B cell (primary cell): ENCODE measurements at regions not wholly inside any gene's neighbourhood (a gene's known extent, or its start where the extent isn't known, plus 50 kb on each side); places are given as distances from the start of the nearest gene placed in this dataset.

Source experiments
- EZH2 ChIP-seq: IDR thresholded peaks from 2 replicates; pipeline ENCODE4 v1.6.1; 2012; ENCODE audit warnings: borderline replicate concordance, low read depth, mild to moderate bottlenecking, moderate library complexity, low read length; ENCODE audit not compliant: insufficient read depth, poor library complexity, severe bottlenecking
- TF ChIP-seq, protein P1 (sequence below): fragments of 200-600 bp; IDR thresholded peaks from one replicate; pipeline ENCODE4 v1.8.0; 2022; ENCODE audit warnings: antibody characterized with exemption, mild to moderate bottlenecking

DNA sequence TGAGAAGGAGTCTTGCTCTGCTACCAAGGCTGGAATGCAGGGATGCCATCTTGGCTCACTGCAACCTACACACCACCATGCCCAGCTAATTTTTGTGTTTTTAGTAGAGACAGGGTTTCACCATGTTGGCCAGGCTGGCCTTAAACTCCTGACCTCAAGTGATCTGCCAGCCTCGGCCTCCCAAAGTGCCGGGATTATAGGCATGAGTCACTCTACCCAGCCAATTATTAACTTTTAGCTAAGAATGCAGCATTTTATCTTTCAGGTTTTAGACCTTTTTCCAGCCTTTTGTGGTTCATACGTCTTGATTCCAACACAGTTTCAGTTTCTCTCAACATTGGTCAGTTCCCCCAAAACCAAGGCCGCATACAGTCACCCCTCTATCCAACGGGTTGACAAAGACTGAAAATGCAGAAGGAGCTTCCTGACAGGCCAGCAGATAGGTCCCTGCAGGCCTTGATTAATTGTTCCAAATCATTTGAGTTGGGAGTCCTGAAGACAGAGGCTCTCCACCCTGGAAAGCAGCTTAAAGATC is 262.2 kb upstream of the KLHL29 start:
- TF ChIP-seq EZH2 = no peak
- TF ChIP-seq, protein P1, sequence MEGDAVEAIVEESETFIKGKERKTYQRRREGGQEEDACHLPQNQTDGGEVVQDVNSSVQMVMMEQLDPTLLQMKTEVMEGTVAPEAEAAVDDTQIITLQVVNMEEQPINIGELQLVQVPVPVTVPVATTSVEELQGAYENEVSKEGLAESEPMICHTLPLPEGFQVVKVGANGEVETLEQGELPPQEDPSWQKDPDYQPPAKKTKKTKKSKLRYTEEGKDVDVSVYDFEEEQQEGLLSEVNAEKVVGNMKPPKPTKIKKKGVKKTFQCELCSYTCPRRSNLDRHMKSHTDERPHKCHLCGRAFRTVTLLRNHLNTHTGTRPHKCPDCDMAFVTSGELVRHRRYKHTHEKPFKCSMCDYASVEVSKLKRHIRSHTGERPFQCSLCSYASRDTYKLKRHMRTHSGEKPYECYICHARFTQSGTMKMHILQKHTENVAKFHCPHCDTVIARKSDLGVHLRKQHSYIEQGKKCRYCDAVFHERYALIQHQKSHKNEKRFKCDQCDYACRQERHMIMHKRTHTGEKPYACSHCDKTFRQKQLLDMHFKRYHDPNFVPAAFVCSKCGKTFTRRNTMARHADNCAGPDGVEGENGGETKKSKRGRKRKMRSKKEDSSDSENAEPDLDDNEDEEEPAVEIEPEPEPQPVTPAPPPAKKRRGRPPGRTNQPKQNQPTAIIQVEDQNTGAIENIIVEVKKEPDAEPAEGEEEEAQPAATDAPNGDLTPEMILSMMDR = no peak
